Mesenchymal stem cell (in vitro differentiated cells and primary cell): ENCODE measurements at regions not wholly inside any gene's neighbourhood (a gene's known extent, or its start where the extent isn't known, plus 50 kb on each side); places are given as distances from the start of the nearest gene placed in this dataset.

ENCODE experiments used
- DNase-seq: peaks from one replicate; pipeline ENCODE4 v3.0.0-alpha.2; 2013
- H2AFZ ChIP-seq: one replicate; pipeline ENCODE4 v1.6.1; 2013; ENCODE audit warnings: low read depth, mild to moderate bottlenecking, control low read depth, inconsistent platforms, low read length, moderate library complexity
- H2AK5ac ChIP-seq: 2 replicates; pipeline ENCODE4 v1.6.1; 2013; ENCODE audit warnings: low read length, moderate library complexity, mild to moderate bottlenecking, inconsistent platforms; ENCODE audit not compliant: severe bottlenecking
- H2BK120ac ChIP-seq: one replicate; pipeline ENCODE4 v1.6.1; 2013; ENCODE audit warnings: low read depth, mild to moderate bottlenecking, inconsistent platforms, low read length, moderate library complexity
- H2BK12ac ChIP-seq, 2 experiments: one replicate each; pipeline ENCODE4 v1.6.1; 2013; ENCODE audit warnings: inconsistent platforms in 2 of 2, low read length in 2 of 2, mild to moderate bottlenecking in 2 of 2, moderate library complexity in 2 of 2, control low read depth in 1 of 2
- H2BK15ac ChIP-seq: one replicate; pipeline ENCODE4 v1.6.1; 2013; ENCODE audit warnings: mild to moderate bottlenecking, low read depth, inconsistent platforms; ENCODE audit not compliant: poor library complexity, severe bottlenecking
- H2BK5ac ChIP-seq: 2 replicates; pipeline ENCODE4 v1.6.1; 2013; ENCODE audit warnings: low read depth, mild to moderate bottlenecking, low read length, control low read depth, inconsistent platforms; ENCODE audit not compliant: poor library complexity, severe bottlenecking
- H3K14ac ChIP-seq, 2 experiments: one replicate each; pipeline ENCODE4 v1.6.1; 2013; ENCODE audit warnings: inconsistent platforms in 2 of 2, low read length in 2 of 2, control low read depth in 1 of 2, mild to moderate bottlenecking in 1 of 2, moderate library complexity in 1 of 2
- H3K18ac ChIP-seq, 2 experiments: one replicate each; pipeline ENCODE4 v1.6.1; 2013; ENCODE audit warnings: inconsistent platforms in 2 of 2, low read length in 2 of 2, control low read depth in 1 of 2, low read depth in 1 of 2, mild to moderate bottlenecking in 1 of 2
- H3K23ac ChIP-seq, 2 experiments: one replicate each; pipeline ENCODE4 v1.6.1; 2013; ENCODE audit warnings: inconsistent platforms in 2 of 2, low read length in 2 of 2, mild to moderate bottlenecking in 2 of 2, moderate library complexity in 2 of 2, control low read depth in 1 of 2
- H3K27ac ChIP-seq: 2 replicates; pipeline ENCODE4 v1.5.1; 2013; ENCODE audit warnings: mild to moderate bottlenecking, moderate library complexity, low read length, control low read depth, inconsistent platforms; ENCODE audit not compliant: poor library complexity, severe bottlenecking
- H3K27me3 ChIP-seq, 2 experiments: 2 replicates each; pipeline versions ENCODE4 v1.6.1 to v1.7.0; 2013; ENCODE audit warnings: low read length in 2 of 2, mild to moderate bottlenecking in 2 of 2, moderate library complexity in 2 of 2, control low read depth in 1 of 2, inconsistent platforms in 1 of 2; ENCODE audit not compliant: control insufficient read depth in 1 of 2, insufficient read depth in 1 of 2
- H3K36me3 ChIP-seq, 2 experiments: 2 replicates each; pipeline versions ENCODE4 v1.6.1 to v1.7.0; 2013; ENCODE audit warnings: low read length in 2 of 2, control low read depth in 1 of 2, inconsistent platforms in 1 of 2, low read depth in 1 of 2, mild to moderate bottlenecking in 1 of 2; ENCODE audit not compliant: insufficient read depth in 2 of 2, control insufficient read depth in 1 of 2
- H3K4ac ChIP-seq, 2 experiments: one replicate each; pipeline ENCODE4 v1.6.1; 2013; ENCODE audit warnings: inconsistent platforms in 2 of 2, low read length in 2 of 2, mild to moderate bottlenecking in 2 of 2, moderate library complexity in 2 of 2, control low read depth in 1 of 2, low read depth in 1 of 2
- H3K4me1 ChIP-seq: 2 replicates; pipeline ENCODE4 v1.6.1; 2013; ENCODE audit warnings: low read depth, low read length, control low read depth; ENCODE audit not compliant: control insufficient read depth, insufficient read depth
- H3K4me2 ChIP-seq: 2 replicates; pipeline ENCODE4 v1.6.1; 2013; ENCODE audit warnings: low read length, mild to moderate bottlenecking, inconsistent platforms; ENCODE audit not compliant: poor library complexity, severe bottlenecking
- H3K4me3 ChIP-seq, 2 experiments: 2 replicates each; pipeline versions ENCODE4 v1.5.1 to v1.7.0; 2013; ENCODE audit warnings: low read length in 2 of 2, mild to moderate bottlenecking in 2 of 2, control low read depth in 1 of 2, low read depth in 1 of 2; ENCODE audit not compliant: insufficient read depth in 1 of 2
- H3K79me1 ChIP-seq: replicated peaks from 2 replicates; pipeline ENCODE4 v1.6.1; 2013; ENCODE audit warnings: mild to moderate bottlenecking, control low read depth, low read length, inconsistent platforms; ENCODE audit not compliant: poor library complexity, severe bottlenecking
- H3K9ac ChIP-seq: 2 replicates; pipeline ENCODE4 v1.7.0; 2013; ENCODE audit warnings: mild to moderate bottlenecking, low read length, moderate library complexity
- H3K9me3 ChIP-seq: 2 replicates; pipeline ENCODE4 v1.7.0; 2013; ENCODE audit warnings: mild to moderate bottlenecking, low read length; ENCODE audit not compliant: control insufficient read depth
- H4K8ac ChIP-seq: one replicate; pipeline ENCODE4 v1.6.1; 2013; ENCODE audit warnings: inconsistent platforms, mild to moderate bottlenecking, low read length, moderate library complexity
- H4K91ac ChIP-seq: one replicate; pipeline ENCODE4 v1.6.1; 2013; ENCODE audit warnings: mild to moderate bottlenecking, low read length, inconsistent platforms
- WGBS: methylation state at CpG from one replicate; pipeline ENCODE4 v1.1.7; 2013; ENCODE audit warnings: mixed read lengths; 5-methylcytosine and 5-hydroxymethylcytosine counted together

DNA sequence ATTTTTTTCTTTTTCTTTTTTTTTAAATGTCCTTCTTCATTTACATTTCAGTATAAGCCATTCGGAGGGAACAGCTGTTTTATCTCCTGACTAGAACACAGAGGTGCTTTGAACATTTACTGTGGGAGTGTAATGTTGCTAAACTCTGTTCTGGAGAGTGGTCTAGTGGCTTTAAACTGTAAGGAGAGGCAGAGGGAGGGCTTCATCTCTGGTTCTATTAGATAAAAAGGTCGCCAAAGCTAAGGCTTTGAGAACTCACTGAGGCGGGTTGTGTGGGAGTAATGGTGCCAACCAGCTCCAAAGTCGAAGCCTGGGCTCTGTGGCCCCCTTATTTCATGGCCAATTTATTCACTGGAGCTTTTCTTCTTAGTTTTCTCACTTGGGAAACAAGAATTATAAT lies 133.2 kb downstream of the ANXA2 start:
- H3K27me3 ChIP-seq, result peaks cover 16 to 48% of the 10 kb centered on the region in 2 experiments
- no peak overlapping the region for H3K4me3 ChIP-seq
- H3K14ac ChIP-seq, result no peak overlapping the region
- H2BK120ac ChIP-seq, result no peak overlapping the region
- no peak overlapping the region for H2AK5ac ChIP-seq
- H2BK15ac ChIP-seq, result no peak overlapping the region
- no peak overlapping the region for H3K27ac ChIP-seq
- H3K36me3 ChIP-seq, result no peaks in the 10 kb centered on the region
- no peak overlapping the region for H2BK12ac ChIP-seq
- H3K4ac ChIP-seq, result no peak overlapping the region
- WGBS, result 53% methylated on average over 4 of the region's 4 CpGs
- no peak overlapping the region for H2AFZ ChIP-seq
- no peak for DNase-seq
- peaks cover 5% of the 10 kb centered on the region for H3K9me3 ChIP-seq
- H4K8ac ChIP-seq, result no peak overlapping the region
- H3K9ac ChIP-seq, result no peak overlapping the region
- H3K4me1 ChIP-seq, result no peaks in the 10 kb centered on the region
- no peak overlapping the region for H3K4me2 ChIP-seq
- H2BK5ac ChIP-seq, result no peak overlapping the region
- no peaks in the 10 kb centered on the region for H3K79me1 ChIP-seq
- H4K91ac ChIP-seq, result no peak overlapping the region
- H3K23ac ChIP-seq, result no peak overlapping the region
- H3K18ac ChIP-seq, result no peak overlapping the region

DNA sequence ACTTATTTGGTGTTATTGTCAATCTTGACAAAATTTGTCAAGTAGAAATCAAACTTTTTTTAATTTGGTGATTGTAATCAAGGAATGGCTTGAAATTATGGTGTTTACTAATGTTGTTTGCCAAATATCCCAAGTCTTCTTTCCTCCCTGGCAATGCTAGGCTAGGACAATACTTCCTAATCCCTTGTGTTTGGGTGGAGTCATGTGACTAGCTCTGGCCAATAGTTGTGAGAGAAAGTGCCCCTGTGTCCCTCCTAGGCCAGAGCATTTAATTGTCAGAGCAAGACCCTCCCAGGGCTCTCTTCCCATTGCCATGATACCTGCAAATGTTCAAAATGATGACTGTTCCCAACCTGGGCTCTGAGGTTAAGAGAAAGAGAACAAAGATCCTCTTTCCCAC lies 132.7 kb downstream of the ANXA2 start:
- H2BK5ac ChIP-seq, result no peak overlapping the region
- no peak overlapping the region for H3K27ac ChIP-seq
- no peaks in the 10 kb centered on the region for H3K36me3 ChIP-seq
- H3K27me3 ChIP-seq, result peaks cover 11 to 45% of the 10 kb centered on the region in 2 experiments
- no peak overlapping the region for H3K9ac ChIP-seq
- no peak overlapping the region for H4K91ac ChIP-seq
- no peak overlapping the region for H3K14ac ChIP-seq
- no peak overlapping the region for H2BK15ac ChIP-seq
- no peaks in the 10 kb centered on the region for H3K4me1 ChIP-seq
- H2AK5ac ChIP-seq, result no peak overlapping the region
- no peak overlapping the region for H3K18ac ChIP-seq
- DNase-seq, result no peak
- no peak overlapping the region for H3K23ac ChIP-seq
- H3K9me3 ChIP-seq, result peaks cover 5% of the 10 kb centered on the region
- H3K4ac ChIP-seq, result no peak overlapping the region
- H2BK120ac ChIP-seq, result no peak overlapping the region
- H3K4me2 ChIP-seq, result no peak overlapping the region
- H2AFZ ChIP-seq, result no peak overlapping the region
- no peak overlapping the region for H3K4me3 ChIP-seq
- H2BK12ac ChIP-seq, result no peak overlapping the region
- no peak overlapping the region for H4K8ac ChIP-seq
- no peaks in the 10 kb centered on the region for H3K79me1 ChIP-seq

DNA sequence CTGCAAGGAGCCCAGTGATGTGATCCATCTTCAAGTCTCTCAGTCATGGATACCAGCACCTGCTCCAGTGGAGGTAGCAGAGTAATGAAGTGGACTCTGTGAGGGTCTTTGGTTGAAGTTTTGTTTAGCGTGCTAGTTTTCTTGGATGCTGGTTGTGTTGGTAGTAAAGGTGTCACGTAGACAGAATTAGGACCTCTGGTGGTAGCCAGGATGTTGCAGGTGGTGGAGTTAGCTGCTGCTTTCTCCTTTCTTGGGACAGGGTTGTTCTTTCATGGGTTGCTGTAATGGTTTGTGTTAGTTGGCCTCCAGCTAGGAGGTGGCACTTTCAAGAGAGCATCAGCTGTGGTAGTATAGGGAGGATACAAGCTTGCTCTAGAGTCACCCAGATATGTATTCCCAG lies 125.2 kb downstream of the ANXA2 start:
- Histone ChIP-seq H2BK120ac (no peak overlapping the region), H3K27ac (no peak overlapping the region), H2BK5ac (no peak overlapping the region), H4K91ac (no peak overlapping the region), H2BK12ac (no peak overlapping the region), H3K23ac (no peak overlapping the region), H2BK15ac (no peak overlapping the region), H3K4me2 (no peak overlapping the region), H3K4me3 (no peak overlapping the region), H3K36me3 (no peaks in the 10 kb centered on the region), H3K4me1 (no peaks in the 10 kb centered on the region), H3K14ac (no peak overlapping the region), H2AK5ac (no peak overlapping the region), H3K9me3 (peaks cover 37% of the 10 kb centered on the region), H3K27me3 (peaks cover 0 to 3% of the 10 kb centered on the region in 2 experiments), H3K4ac (no peak overlapping the region), H3K18ac (no peak overlapping the region), H3K9ac (no peak overlapping the region), H4K8ac (no peak overlapping the region), H3K79me1 (no peaks in the 10 kb centered on the region), H2AFZ (no peak overlapping the region)
- 91% methylated on average over 2 of the region's 2 CpGs for WGBS
- DNase-seq, result no peak

DNA sequence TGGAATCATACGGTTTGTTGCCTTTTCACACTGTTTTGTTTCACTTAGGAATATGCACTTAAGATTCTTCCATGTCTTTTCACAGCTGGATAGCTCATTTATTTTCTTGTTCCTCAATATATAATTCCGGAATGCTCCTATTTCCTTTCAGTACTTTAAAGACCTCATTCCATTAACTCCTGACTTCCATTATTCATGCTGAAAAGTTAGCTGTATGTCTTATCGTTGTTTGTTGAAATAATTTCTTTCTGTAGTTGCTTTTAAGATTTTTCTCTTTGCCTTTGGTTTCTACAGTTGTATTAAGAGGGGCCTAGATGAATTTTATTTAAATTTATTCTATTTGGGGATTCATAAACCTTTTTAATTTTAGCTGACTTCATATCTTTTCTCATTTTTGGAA lies 122.2 kb downstream of the ANXA2 start:
- Histone ChIP-seq H3K36me3 (no peaks in the 10 kb centered on the region), H3K27me3 (no peaks in the 10 kb centered on the region), H3K4me3 (no peak overlapping the region), H2BK12ac (no peak overlapping the region), H3K9ac (no peak overlapping the region), H2BK5ac (no peak overlapping the region), H3K18ac (no peak overlapping the region), H3K14ac (no peak overlapping the region), H3K4me2 (no peak overlapping the region), H3K79me1 (no peaks in the 10 kb centered on the region), H3K9me3 (peaks cover 44% of the 10 kb centered on the region), H4K91ac (no peak overlapping the region), H2AK5ac (no peak overlapping the region), H4K8ac (no peak overlapping the region), H3K23ac (no peak overlapping the region), H3K27ac (no peak overlapping the region), H3K4ac (no peak overlapping the region), H2BK15ac (no peak overlapping the region), H3K4me1 (no peaks in the 10 kb centered on the region), H2AFZ (no peak overlapping the region), H2BK120ac (no peak overlapping the region)
- WGBS, result 73% methylated on average over 2 of the region's 3 CpGs
- DNase-seq, result no peak
